HG02759 (cell line): ENCODE measurements at regions not wholly inside any gene's neighbourhood (a gene's known extent, or its start where the extent isn't known, plus 50 kb on each side); places are given as distances from the start of the nearest gene placed in this dataset.

Experiments
- ATAC-seq: cut with Tn5 transposase; IDR thresholded peaks from one replicate; pipeline ENCODE4 v1.9.1; 2021; ENCODE audit warnings: mild to moderate bottlenecking, moderate library complexity; ENCODE audit not compliant: unreplicated experiment

GRCh38 chr11:15650105-15650938 is 535.6 kb downstream of the INSC start:
- peak; percentile 99 for ATAC-seq

- no peak for ATAC-seq
These were observed 536.3 kb downstream of the INSC start for GRCh38 chr11:15651033-15651432.

GRCh38 chr11:15651816-15652215 is 537.1 kb downstream of the INSC start:
- ATAC-seq = no peak

GRCh38 chr11:15653191-15653710 is 538.5 kb downstream of the INSC start:
- ATAC-seq = no peak

GRCh38 chr11:15654451-15654850 is 539.7 kb downstream of the INSC start:
- no peak for ATAC-seq

GRCh38 chr11:15655552-15655951 is 540.8 kb downstream of the INSC start:
- ATAC-seq = no peak

GRCh38 chr11:15657264-15657663 is 542.5 kb downstream of the INSC start:
- ATAC-seq = no peak

GRCh38 chr11:15660496-15660895 is 545.8 kb downstream of the INSC start:
- no peak for ATAC-seq

GRCh38 chr11:15662285-15662684 is 547.6 kb downstream of the INSC start:
- ATAC-seq = no peak

GRCh38 chr11:15663777-15664218 is 549.1 kb downstream of the INSC start:
- ATAC-seq = no peak

- ATAC-seq = no peak
These were observed 550.7 kb downstream of the INSC start for GRCh38 chr11:15665368-15665871.

- ATAC-seq = no peak
These were observed 552.5 kb downstream of the INSC start for GRCh38 chr11:15667127-15667725.

GRCh38 chr11:15668718-15669117 is 554.0 kb downstream of the INSC start:
- ATAC-seq = no peak

- no peak for ATAC-seq
These were observed 555.9 kb downstream of the INSC start for GRCh38 chr11:15670520-15671070.

- no peak for ATAC-seq
These were observed 556.5 kb downstream of the INSC start for GRCh38 chr11:15671216-15671615.

- ATAC-seq = no peak
These were observed 558.1 kb downstream of the INSC start for GRCh38 chr11:15672825-15673224.

GRCh38 chr11:15673408-15673831 is 558.7 kb downstream of the INSC start:
- no peak for ATAC-seq

- ATAC-seq = no peak
These were observed 560.0 kb downstream of the INSC start for GRCh38 chr11:15674756-15675155.

GRCh38 chr11:15675683-15676082 is 561.0 kb downstream of the INSC start:
- no peak for ATAC-seq

- no peak for ATAC-seq
These were observed 562.5 kb downstream of the INSC start for GRCh38 chr11:15677181-15677580.

GRCh38 chr11:15683528-15683927 is 568.8 kb downstream of the INSC start:
- ATAC-seq = no peak

GRCh38 chr11:15685306-15685705 is 570.6 kb downstream of the INSC start:
- no peak for ATAC-seq
